Tibial nerve (tissue), 3 donors: ENCODE measurements at regions not wholly inside any gene's neighbourhood (a gene's known extent, or its start where the extent isn't known, plus 50 kb on each side); places are given as distances from the start of the nearest gene placed in this dataset.

ENCODE experiments used
- POLR2A ChIP-seq, 2 donors: fragments of 450-650 bp; IDR thresholded peaks; one replicate each; pipeline ENCODE4 v1.6.1; 2017; ENCODE audit warnings: antibody characterized with exemption in 2 of 2, mild to moderate bottlenecking in 2 of 2, moderate library complexity in 2 of 2
- TF ChIP-seq, protein P1 (sequence below), 5 experiments: fragments of 200-600 bp in 3 of 5; fragments of 450-650 bp in 2 of 5; sonication (generic) in 3 of 5; IDR thresholded peaks; one replicate each; pipeline ENCODE4 v1.5.1; 2016 to 2019; ENCODE audit warnings: antibody characterized with exemption in 5 of 5, mild to moderate bottlenecking in 3 of 5, moderate library complexity in 2 of 5

GRCh38 chr18:34591920-34592444 is 118.1 kb upstream of the DTNA start:
- TF ChIP-seq, protein P1, sequence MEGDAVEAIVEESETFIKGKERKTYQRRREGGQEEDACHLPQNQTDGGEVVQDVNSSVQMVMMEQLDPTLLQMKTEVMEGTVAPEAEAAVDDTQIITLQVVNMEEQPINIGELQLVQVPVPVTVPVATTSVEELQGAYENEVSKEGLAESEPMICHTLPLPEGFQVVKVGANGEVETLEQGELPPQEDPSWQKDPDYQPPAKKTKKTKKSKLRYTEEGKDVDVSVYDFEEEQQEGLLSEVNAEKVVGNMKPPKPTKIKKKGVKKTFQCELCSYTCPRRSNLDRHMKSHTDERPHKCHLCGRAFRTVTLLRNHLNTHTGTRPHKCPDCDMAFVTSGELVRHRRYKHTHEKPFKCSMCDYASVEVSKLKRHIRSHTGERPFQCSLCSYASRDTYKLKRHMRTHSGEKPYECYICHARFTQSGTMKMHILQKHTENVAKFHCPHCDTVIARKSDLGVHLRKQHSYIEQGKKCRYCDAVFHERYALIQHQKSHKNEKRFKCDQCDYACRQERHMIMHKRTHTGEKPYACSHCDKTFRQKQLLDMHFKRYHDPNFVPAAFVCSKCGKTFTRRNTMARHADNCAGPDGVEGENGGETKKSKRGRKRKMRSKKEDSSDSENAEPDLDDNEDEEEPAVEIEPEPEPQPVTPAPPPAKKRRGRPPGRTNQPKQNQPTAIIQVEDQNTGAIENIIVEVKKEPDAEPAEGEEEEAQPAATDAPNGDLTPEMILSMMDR (IDR thresholded peaks at IDR 0.05), result no peak
- no peak for TF ChIP-seq POLR2A (IDR thresholded peaks at IDR 0.05)
